Osteocyte (in vitro differentiated cells): ENCODE measurements at regions not wholly inside any gene's neighbourhood (a gene's known extent, or its start where the extent isn't known, plus 50 kb on each side); places are given as distances from the start of the nearest gene placed in this dataset.

Source experiments
- DNase-seq: peaks from one replicate; pipeline ENCODE4 v3.0.0; 2021; ENCODE audit warnings: mixed read lengths; ENCODE audit not compliant: unreplicated experiment; ENCODE audit errors: extremely low spot score
- H3K27ac Mint-ChIP-seq: one replicate; pipeline ENCODE4 v1.8.0; 2021; ENCODE audit warnings: mild to moderate bottlenecking, mixed read lengths; ENCODE audit not compliant: unreplicated experiment
- H3K27me3 Mint-ChIP-seq: one replicate; pipeline ENCODE4 v1.8.0; 2021; ENCODE audit warnings: mixed read lengths; ENCODE audit not compliant: unreplicated experiment
- H3K36me3 Mint-ChIP-seq: one replicate; pipeline ENCODE4 v1.8.0; 2021; ENCODE audit warnings: mixed read lengths; ENCODE audit not compliant: unreplicated experiment
- H3K4me1 Mint-ChIP-seq: one replicate; pipeline ENCODE4 v1.8.0; 2021; ENCODE audit warnings: mixed read lengths; ENCODE audit not compliant: unreplicated experiment
- H3K4me3 Mint-ChIP-seq: one replicate; pipeline ENCODE4 v1.8.0; 2021; ENCODE audit warnings: mild to moderate bottlenecking, moderate library complexity, mixed read lengths; ENCODE audit not compliant: unreplicated experiment
- H3K9me3 Mint-ChIP-seq: one replicate; pipeline ENCODE4 v1.8.0; 2021; ENCODE audit warnings: mixed read lengths; ENCODE audit not compliant: unreplicated experiment
- TF ChIP-seq, protein P1 (sequence below): fragments of 200-600 bp; sonication (generic); IDR thresholded peaks from 2 replicates; pipeline ENCODE4 v1.5.0; 2021; ENCODE audit warnings: antibody characterized with exemption, mild to moderate bottlenecking, moderate library complexity

DNA sequence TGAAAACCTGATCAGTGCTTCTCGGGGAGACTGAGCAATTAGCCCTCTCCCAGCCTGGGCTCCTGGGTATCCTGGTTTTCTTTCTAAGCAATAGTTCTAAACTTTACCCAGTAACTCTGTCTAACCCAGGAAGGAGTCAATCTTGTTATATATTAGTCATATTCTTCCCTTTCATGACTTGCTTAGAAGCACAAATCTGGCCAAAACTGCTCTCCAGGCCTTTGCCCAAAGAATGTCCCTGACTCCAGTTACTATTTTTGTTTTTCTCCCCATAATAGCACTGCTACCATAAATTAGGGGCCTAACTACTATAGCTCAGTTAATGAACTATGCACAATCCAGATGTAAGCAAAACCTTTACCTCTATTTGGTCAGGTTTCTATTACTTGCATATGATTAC lies 355.8 kb upstream of the HTR2A start:
- H3K27ac Mint-ChIP-seq = no peak overlapping the region
- H3K36me3 Mint-ChIP-seq = no peaks in the 10 kb centered on the region
- H3K9me3 Mint-ChIP-seq = no peaks in the 10 kb centered on the region
- H3K4me1 Mint-ChIP-seq = peaks cover 2% of the 10 kb centered on the region
- TF ChIP-seq, protein P1, sequence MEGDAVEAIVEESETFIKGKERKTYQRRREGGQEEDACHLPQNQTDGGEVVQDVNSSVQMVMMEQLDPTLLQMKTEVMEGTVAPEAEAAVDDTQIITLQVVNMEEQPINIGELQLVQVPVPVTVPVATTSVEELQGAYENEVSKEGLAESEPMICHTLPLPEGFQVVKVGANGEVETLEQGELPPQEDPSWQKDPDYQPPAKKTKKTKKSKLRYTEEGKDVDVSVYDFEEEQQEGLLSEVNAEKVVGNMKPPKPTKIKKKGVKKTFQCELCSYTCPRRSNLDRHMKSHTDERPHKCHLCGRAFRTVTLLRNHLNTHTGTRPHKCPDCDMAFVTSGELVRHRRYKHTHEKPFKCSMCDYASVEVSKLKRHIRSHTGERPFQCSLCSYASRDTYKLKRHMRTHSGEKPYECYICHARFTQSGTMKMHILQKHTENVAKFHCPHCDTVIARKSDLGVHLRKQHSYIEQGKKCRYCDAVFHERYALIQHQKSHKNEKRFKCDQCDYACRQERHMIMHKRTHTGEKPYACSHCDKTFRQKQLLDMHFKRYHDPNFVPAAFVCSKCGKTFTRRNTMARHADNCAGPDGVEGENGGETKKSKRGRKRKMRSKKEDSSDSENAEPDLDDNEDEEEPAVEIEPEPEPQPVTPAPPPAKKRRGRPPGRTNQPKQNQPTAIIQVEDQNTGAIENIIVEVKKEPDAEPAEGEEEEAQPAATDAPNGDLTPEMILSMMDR = no peak
- no peak overlapping the region for H3K4me3 Mint-ChIP-seq
- H3K27me3 Mint-ChIP-seq = no peaks in the 10 kb centered on the region
- DNase-seq = no peak

DNA sequence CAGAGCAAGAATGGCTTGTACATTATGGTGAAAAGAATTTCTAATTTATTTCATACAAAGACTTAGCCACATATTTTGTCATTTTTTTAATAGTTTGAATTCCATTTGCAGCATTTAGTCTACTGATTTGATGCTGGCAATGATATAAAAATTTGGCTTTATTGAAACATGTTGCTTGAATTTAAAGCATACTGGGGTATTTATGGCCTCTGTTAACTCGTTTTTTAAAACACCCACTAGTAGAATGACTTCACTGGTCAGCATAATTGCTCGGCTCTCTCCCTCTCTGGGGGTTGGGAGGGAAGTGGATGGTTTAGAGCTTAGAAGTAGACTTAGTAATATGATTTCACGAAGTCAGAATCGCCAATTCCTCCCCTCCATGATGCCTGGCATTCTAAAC lies 354.9 kb upstream of the HTR2A start:
- Mint-ChIP-seq H3K4me3 (no peak overlapping the region), H3K36me3 (no peaks in the 10 kb centered on the region), H3K4me1 (peaks cover 2% of the 10 kb centered on the region), H3K9me3 (no peaks in the 10 kb centered on the region), H3K27me3 (no peaks in the 10 kb centered on the region), H3K27ac (no peak overlapping the region)
- no peak for DNase-seq
- TF ChIP-seq, protein P1 = no peak

DNA sequence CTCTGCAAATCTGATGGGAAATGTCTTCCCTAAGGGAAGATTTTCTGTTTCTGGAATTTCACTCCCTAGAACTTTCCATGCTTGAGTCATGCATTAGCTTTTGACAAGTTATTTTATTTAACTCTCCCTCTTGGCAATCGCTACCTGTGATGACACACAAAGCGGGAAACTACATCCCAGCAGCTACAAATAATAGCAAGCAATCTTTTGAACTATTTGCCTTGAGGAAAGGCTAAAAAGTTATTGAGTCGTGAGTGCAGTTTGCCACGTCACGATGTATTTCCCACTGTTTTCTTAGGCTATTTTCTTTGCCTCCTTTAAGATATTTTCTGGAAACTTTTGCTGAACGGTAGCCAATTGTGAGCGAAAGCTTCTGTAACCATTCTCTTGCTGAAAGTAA lies 353.3 kb upstream of the HTR2A start:
- DNase-seq = no peak
- H3K27me3 Mint-ChIP-seq = peaks cover 3% of the 10 kb centered on the region
- no peaks in the 10 kb centered on the region for H3K9me3 Mint-ChIP-seq
- H3K4me1 Mint-ChIP-seq = peaks cover 2% of the 10 kb centered on the region
- TF ChIP-seq, protein P1 = no peak
- no peak overlapping the region for H3K4me3 Mint-ChIP-seq
- no peak overlapping the region for H3K27ac Mint-ChIP-seq
- H3K36me3 Mint-ChIP-seq = no peaks in the 10 kb centered on the region

DNA sequence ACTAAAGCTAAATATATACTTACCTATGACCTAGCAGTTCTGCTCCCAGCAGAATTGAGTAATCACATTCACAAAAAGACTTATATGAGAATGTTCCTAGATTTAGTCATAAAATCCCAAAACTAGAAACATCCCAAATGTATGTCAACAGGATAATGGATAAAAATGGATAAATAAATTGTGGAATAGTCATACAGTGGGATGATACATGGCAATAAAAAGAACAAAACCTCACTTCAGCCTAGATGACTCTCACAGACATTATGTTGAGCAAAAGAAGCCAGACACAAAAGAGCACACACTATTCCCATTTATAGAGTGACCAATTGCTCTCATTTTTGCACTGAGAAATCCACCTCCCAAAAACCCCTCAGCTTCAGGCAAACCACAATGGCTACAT lies 352.4 kb upstream of the HTR2A start:
- Mint-ChIP-seq H3K27ac (no peak overlapping the region), H3K9me3 (no peaks in the 10 kb centered on the region), H3K4me3 (no peak overlapping the region), H3K36me3 (no peaks in the 10 kb centered on the region), H3K4me1 (peaks cover 2% of the 10 kb centered on the region), H3K27me3 (peaks cover 8% of the 10 kb centered on the region)
- DNase-seq = no peak
- TF ChIP-seq, protein P1 = no peak

DNA sequence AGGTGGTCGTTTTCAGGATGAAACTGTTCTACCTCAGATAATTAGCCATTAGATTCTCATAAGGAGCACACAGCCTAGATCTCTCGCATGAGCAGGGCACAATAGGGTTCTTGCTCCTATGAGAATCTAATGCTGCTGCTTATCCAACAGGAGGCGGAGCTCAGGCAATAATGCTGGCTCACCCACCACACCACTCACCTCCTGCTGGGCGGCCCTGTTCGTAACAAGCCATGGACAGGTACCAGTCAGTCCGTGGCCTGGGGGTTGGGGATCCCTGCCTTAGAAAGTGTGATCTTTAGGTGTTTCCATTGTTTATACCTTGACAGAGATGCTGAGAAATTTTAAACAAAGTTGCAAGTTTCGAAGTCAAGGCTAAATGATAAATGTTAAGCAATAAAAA lies 344.6 kb upstream of the HTR2A start:
- no peaks in the 10 kb centered on the region for H3K4me1 Mint-ChIP-seq
- no peaks in the 10 kb centered on the region for H3K9me3 Mint-ChIP-seq
- no peak overlapping the region for H3K27ac Mint-ChIP-seq
- peaks cover 14% of the 10 kb centered on the region for H3K27me3 Mint-ChIP-seq
- no peaks in the 10 kb centered on the region for H3K36me3 Mint-ChIP-seq
- TF ChIP-seq, protein P1 = no peak
- no peak overlapping the region for H3K4me3 Mint-ChIP-seq
- DNase-seq = no peak
